CD4-positive, alpha-beta T cell (primary cell): ENCODE measurements at regions not wholly inside any gene's neighbourhood (a gene's known extent, or its start where the extent isn't known, plus 50 kb on each side); places are given as distances from the start of the nearest gene placed in this dataset.

Experiments
- ATAC-seq: fragments of 200-7000 bp; cut with Tn5 transposase; one replicate; pipeline ENCODE4 v1.10.0; 2022; ENCODE audit warnings: mild to moderate bottlenecking; ENCODE audit not compliant: poor library complexity
- CTCF ChIA-PET: fragments of 350-600 bp; sonication (Branson Sonifier 250); formaldehyde crosslinking; loops from one replicate; lab custom pipeline; 2021; ENCODE audit warnings: antibody characterized with exemption, inconsistent platforms; lab: Charles Lee
- POLR2A ChIA-PET: fragments of 350-600 bp; sonication (Branson Sonifier 250); formaldehyde crosslinking; loops from one replicate; lab custom pipeline; 2021; ENCODE audit warnings: antibody characterized with exemption, inconsistent platforms; lab: Charles Lee
- DNase-seq, 14 experiments: peaks; one replicate each; pipeline ENCODE4 v3.0.0-alpha.2; 2013 to 2020; ENCODE audit warnings: mixed read lengths in 2 of 14
- H3K27ac ChIP-seq, 2 donors: one replicate each; pipeline versions ENCODE4 v1.5.1 to v1.7.0; 2013; ENCODE audit warnings: low read length in 2 of 2, low read depth in 1 of 2, mild to moderate bottlenecking in 1 of 2
- H3K27me3 ChIP-seq, 2 experiments: 1 replicate in 1 of 2; 2 replicates in 1 of 2; pipeline versions ENCODE4 v1.6.1 to v1.7.0; 2013; ENCODE audit warnings: low read length in 2 of 2, control low read depth in 1 of 2, mild to moderate bottlenecking in 1 of 2, moderate library complexity in 1 of 2; ENCODE audit not compliant: insufficient read depth in 2 of 2, control insufficient read depth in 1 of 2
- H3K36me3 ChIP-seq: one replicate; pipeline ENCODE4 v1.6.1; 2013; ENCODE audit warnings: low read length, control low read depth; ENCODE audit not compliant: insufficient read depth
- H3K4me1 ChIP-seq: one replicate; pipeline ENCODE4 v1.6.1; 2013; ENCODE audit warnings: low read length, control low read depth; ENCODE audit not compliant: insufficient read depth
- H3K4me3 ChIP-seq: one replicate; pipeline ENCODE4 v1.5.1; 2013; ENCODE audit warnings: mild to moderate bottlenecking, low read length, moderate library complexity
- H3K9me3 ChIP-seq, 2 experiments: 1 replicate in 1 of 2; 2 replicates in 1 of 2; pipeline versions ENCODE4 v1.6.1 to v1.7.0; 2013; ENCODE audit warnings: low read length in 2 of 2, mild to moderate bottlenecking in 2 of 2, control low read depth in 1 of 2, moderate library complexity in 1 of 2; ENCODE audit not compliant: control insufficient read depth in 1 of 2, insufficient read depth in 1 of 2
- H3K27ac Mint-ChIP-seq: one replicate; pipeline ENCODE4 v1.8.0; 2020; ENCODE audit warnings: mixed read lengths
- H3K27me3 Mint-ChIP-seq: one replicate; pipeline ENCODE4 v1.8.0; 2021; ENCODE audit warnings: mixed read lengths
- H3K36me3 Mint-ChIP-seq: one replicate; pipeline ENCODE4 v1.8.0; 2021; ENCODE audit warnings: low read depth, mixed read lengths
- H3K4me1 Mint-ChIP-seq: one replicate; pipeline ENCODE4 v1.8.0; 2021; ENCODE audit warnings: low read depth, mixed read lengths
- H3K4me3 Mint-ChIP-seq: one replicate; pipeline ENCODE4 v1.8.0; 2020; ENCODE audit warnings: mild to moderate bottlenecking, mixed read lengths
- H3K9me3 Mint-ChIP-seq: one replicate; pipeline ENCODE4 v1.8.0; 2020; ENCODE audit warnings: mixed read lengths
- intact Hi-C, 2 experiments: fragments of 100-400 bp; cut with DNase I in 1 of 2; cut with micrococcal nuclease in 1 of 2; formaldehyde crosslinking; loops; one replicate each; pipeline versions ENCODE4 v1.15.1 to v1.9.0; 2023 to 2025; cut with DNase I, micrococcal nuclease
- TF ChIP-seq, protein P1 (sequence below): fragments of 200-600 bp; IDR thresholded peaks from one replicate; pipeline ENCODE4 v1.8.0; 2022; ENCODE audit warnings: antibody characterized with exemption, mild to moderate bottlenecking

GRCh38 chr2:182587831-182588230, 128.2 kb upstream of the DNAJC10 start:
- no peaks in the 10 kb centered on the region for H3K36me3 Mint-ChIP-seq
- ATAC-seq (no peak), DNase-seq (no peak)
- H3K9me3 Mint-ChIP-seq, result no peaks in the 10 kb centered on the region
- TF ChIP-seq, protein P1, sequence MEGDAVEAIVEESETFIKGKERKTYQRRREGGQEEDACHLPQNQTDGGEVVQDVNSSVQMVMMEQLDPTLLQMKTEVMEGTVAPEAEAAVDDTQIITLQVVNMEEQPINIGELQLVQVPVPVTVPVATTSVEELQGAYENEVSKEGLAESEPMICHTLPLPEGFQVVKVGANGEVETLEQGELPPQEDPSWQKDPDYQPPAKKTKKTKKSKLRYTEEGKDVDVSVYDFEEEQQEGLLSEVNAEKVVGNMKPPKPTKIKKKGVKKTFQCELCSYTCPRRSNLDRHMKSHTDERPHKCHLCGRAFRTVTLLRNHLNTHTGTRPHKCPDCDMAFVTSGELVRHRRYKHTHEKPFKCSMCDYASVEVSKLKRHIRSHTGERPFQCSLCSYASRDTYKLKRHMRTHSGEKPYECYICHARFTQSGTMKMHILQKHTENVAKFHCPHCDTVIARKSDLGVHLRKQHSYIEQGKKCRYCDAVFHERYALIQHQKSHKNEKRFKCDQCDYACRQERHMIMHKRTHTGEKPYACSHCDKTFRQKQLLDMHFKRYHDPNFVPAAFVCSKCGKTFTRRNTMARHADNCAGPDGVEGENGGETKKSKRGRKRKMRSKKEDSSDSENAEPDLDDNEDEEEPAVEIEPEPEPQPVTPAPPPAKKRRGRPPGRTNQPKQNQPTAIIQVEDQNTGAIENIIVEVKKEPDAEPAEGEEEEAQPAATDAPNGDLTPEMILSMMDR, result no peak
- H3K36me3 ChIP-seq, result no peaks in the 10 kb centered on the region
- H3K27ac Mint-ChIP-seq, result no peak overlapping the region
- no peak overlapping the region for H3K4me3 Mint-ChIP-seq
- peaks cover 10% of the 10 kb centered on the region for H3K27me3 Mint-ChIP-seq
- no peaks in the 10 kb centered on the region for H3K27me3 ChIP-seq
- H3K4me3 ChIP-seq, result no peak overlapping the region
- H3K9me3 ChIP-seq, result no peaks in the 10 kb centered on the region
- intact Hi-C loops, result no loop called here
- ChIA-PET POLR2A (no interaction called here), CTCF (no interaction called here)
- no peak overlapping the region for H3K27ac ChIP-seq
- no peaks in the 10 kb centered on the region for H3K4me1 ChIP-seq
- H3K4me1 Mint-ChIP-seq, result no peaks in the 10 kb centered on the region

- CTCF ChIA-PET, result no interaction called here
- no peak overlapping the region for H3K27ac Mint-ChIP-seq
- no peaks in the 10 kb centered on the region for H3K36me3 ChIP-seq
Measured at GRCh38 chr2:182589121-182589520, 126.9 kb upstream of the DNAJC10 start.

GRCh38 chr2:182591774-182592173, 124.3 kb upstream of the DNAJC10 start:
- intact Hi-C loops, result no loop called here
- ChIA-PET CTCF (no interaction called here), POLR2A (no interaction called here)
- Histone ChIP-seq H3K9me3 (no peaks in the 10 kb centered on the region), H3K27me3 (peaks cover 0 to 5% of the 10 kb centered on the region in 2 experiments), H3K27ac (no peak overlapping the region), H3K36me3 (no peaks in the 10 kb centered on the region), H3K4me1 (no peaks in the 10 kb centered on the region), H3K4me3 (no peak overlapping the region)
- no peak overlapping the region for H3K4me3 Mint-ChIP-seq
- TF ChIP-seq, protein P1, result no peak
- H3K27ac Mint-ChIP-seq, result no peak overlapping the region
- H3K36me3 Mint-ChIP-seq, result no peaks in the 10 kb centered on the region
- peaks cover 12% of the 10 kb centered on the region for H3K27me3 Mint-ChIP-seq
- no peak for ATAC-seq
- H3K4me1 Mint-ChIP-seq, result no peaks in the 10 kb centered on the region
- DNase-seq, result no peak
- H3K9me3 Mint-ChIP-seq, result no peaks in the 10 kb centered on the region

More at GRCh38 chr2:182589121-182589520, 126.9 kb upstream of the DNAJC10 start:
- H3K4me1 ChIP-seq, result no peaks in the 10 kb centered on the region
- Mint-ChIP-seq H3K4me3 (no peak overlapping the region), H3K9me3 (no peaks in the 10 kb centered on the region), H3K36me3 (no peaks in the 10 kb centered on the region), H3K27me3 (peaks cover 10% of the 10 kb centered on the region), H3K4me1 (no peaks in the 10 kb centered on the region)
- TF ChIP-seq, protein P1, result no peak
- no peaks in the 10 kb centered on the region for H3K27me3 ChIP-seq
- H3K27ac ChIP-seq, result no peak overlapping the region
- no peak overlapping the region for H3K4me3 ChIP-seq
- POLR2A ChIA-PET, result no interaction called here
- no peak for DNase-seq
- ATAC-seq, result no peak
- intact Hi-C loops, result no loop called here
- H3K9me3 ChIP-seq, result no peaks in the 10 kb centered on the region
